ENCODE measurements at regions not wholly inside any gene's neighbourhood (a gene's known extent, or its start where the extent isn't known, plus 50 kb on each side); places are given as distances from the start of the nearest gene placed in this dataset.

DNA sequence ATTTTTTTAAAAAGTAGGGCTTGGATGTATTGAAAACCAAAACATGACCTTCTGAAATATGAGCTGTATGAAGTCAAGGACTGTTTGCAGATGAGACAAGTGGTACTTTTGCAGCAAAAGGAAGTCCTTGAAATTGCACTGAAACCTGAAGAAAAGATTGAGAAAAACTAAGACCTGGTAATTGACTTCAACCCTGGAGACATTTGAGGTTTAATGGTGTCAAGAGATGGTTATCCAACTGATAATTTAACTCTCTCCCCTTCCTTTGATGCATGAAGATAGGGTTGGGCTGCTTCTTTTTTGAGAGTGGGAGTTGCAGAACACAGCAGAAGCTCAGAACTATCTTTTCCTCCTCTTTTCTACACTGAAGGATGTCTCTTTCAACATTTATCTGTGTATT is 180.9 kb upstream of the DTNBP1 start:
- H3K27ac ChIP-seq (ENCODE audit: low read length): no peak overlapping the region
- in situ Hi-C loops (cut with HindIII; ENCODE audit: low pct_unique_long_range_greater_than_20kb, low sequenced_read_pairs): no loop called here
- no peaks in the 10 kb centered on the region for H3K4me1 ChIP-seq (ENCODE audit: control insufficient read depth, insufficient read depth, low read length)
- intact Hi-C loops (cut with micrococcal nuclease; ENCODE audit: unreplicated experiment): no loop called here
- ATAC-seq: no peak
- no peak for DNase-seq (ENCODE audit: low read depth, low spot score)
- H3K27me3 ChIP-seq (ENCODE audit: control insufficient read depth, insufficient read depth, low read length): peaks cover 2% of the 10 kb centered on the region; the same call in 1 of the 2 replicates
- TF ChIP-seq TCF7L2 (IDR thresholded peaks at IDR 0.05; ENCODE audit: low read depth, low read length): no peak
- no peak for TF ChIP-seq SIN3A (IDR thresholded peaks at IDR 0.05; ENCODE audit: borderline replicate concordance, insufficient read depth, low read depth, low read length)
- no peaks in the 10 kb centered on the region for H3K9me3 ChIP-seq (ENCODE audit: control insufficient read depth, insufficient read depth, low read depth, low read length)
- CTCF ChIA-PET: no interaction called here
- H3K36me3 ChIP-seq (ENCODE audit: control insufficient read depth, insufficient read depth, low read length): no peaks in the 10 kb centered on the region
- POLR2A ChIA-PET: no interaction called here
- no TSS peak for BruUV-seq (replicated peaks)
- no peak overlapping the region for H3K4me3 ChIP-seq (ENCODE audit: low read depth in 2 of 2, low read length in 2 of 2)

DNA sequence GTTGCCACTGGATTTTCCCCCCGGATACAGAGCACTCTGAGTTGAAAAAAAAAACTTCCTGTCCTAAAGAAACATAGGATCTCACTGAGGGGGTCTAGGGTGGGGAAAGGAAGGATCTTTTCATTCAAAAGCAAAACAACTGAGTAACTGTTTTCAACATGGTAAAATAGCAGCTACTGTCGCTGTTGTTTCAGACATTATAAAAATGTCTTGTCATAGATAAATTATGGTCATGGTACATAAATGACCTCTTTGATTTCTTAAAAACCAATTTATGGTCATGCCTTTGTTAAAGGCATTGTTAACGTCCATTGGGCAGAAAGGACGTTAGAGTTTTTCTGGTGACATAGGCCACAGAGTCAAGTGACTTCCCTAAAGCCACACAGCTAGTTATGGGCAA is 180.4 kb upstream of the DTNBP1 start:
- no TSS peak for BruUV-seq (replicated peaks)
- POLR2A ChIA-PET: interaction anchor here (0.6 kb wide), 1 partner anchor 10 kb away, joined by 4 read pairs; no protein-coding TSS in a partner anchor
- Histone ChIP-seq H3K36me3 (ENCODE audit: control insufficient read depth, insufficient read depth, low read length) (no peaks in the 10 kb centered on the region), H3K27me3 (ENCODE audit: control insufficient read depth, insufficient read depth, low read length) (peaks cover 2% of the 10 kb centered on the region; the same call in 1 of the 2 replicates), H3K4me1 (ENCODE audit: control insufficient read depth, insufficient read depth, low read length) (no peaks in the 10 kb centered on the region), H3K9me3 (ENCODE audit: control insufficient read depth, insufficient read depth, low read depth, low read length) (no peaks in the 10 kb centered on the region), H3K4me3 (ENCODE audit: low read depth in 2 of 2, low read length in 2 of 2) (no peak overlapping the region), H3K27ac (ENCODE audit: low read length) (no peak overlapping the region)
- TF ChIP-seq, protein P1, sequence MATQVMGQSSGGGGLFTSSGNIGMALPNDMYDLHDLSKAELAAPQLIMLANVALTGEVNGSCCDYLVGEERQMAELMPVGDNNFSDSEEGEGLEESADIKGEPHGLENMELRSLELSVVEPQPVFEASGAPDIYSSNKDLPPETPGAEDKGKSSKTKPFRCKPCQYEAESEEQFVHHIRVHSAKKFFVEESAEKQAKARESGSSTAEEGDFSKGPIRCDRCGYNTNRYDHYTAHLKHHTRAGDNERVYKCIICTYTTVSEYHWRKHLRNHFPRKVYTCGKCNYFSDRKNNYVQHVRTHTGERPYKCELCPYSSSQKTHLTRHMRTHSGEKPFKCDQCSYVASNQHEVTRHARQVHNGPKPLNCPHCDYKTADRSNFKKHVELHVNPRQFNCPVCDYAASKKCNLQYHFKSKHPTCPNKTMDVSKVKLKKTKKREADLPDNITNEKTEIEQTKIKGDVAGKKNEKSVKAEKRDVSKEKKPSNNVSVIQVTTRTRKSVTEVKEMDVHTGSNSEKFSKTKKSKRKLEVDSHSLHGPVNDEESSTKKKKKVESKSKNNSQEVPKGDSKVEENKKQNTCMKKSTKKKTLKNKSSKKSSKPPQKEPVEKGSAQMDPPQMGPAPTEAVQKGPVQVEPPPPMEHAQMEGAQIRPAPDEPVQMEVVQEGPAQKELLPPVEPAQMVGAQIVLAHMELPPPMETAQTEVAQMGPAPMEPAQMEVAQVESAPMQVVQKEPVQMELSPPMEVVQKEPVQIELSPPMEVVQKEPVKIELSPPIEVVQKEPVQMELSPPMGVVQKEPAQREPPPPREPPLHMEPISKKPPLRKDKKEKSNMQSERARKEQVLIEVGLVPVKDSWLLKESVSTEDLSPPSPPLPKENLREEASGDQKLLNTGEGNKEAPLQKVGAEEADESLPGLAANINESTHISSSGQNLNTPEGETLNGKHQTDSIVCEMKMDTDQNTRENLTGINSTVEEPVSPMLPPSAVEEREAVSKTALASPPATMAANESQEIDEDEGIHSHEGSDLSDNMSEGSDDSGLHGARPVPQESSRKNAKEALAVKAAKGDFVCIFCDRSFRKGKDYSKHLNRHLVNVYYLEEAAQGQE (IDR thresholded peaks at IDR 0.05; ENCODE audit: insufficient read depth in 1 of 2, low read depth in 2 of 2, low read length in 1 of 2): no peak
- TF ChIP-seq TCF7L2 (IDR thresholded peaks at IDR 0.05; ENCODE audit: low read depth, low read length): no peak
- TF ChIP-seq, protein P2, sequence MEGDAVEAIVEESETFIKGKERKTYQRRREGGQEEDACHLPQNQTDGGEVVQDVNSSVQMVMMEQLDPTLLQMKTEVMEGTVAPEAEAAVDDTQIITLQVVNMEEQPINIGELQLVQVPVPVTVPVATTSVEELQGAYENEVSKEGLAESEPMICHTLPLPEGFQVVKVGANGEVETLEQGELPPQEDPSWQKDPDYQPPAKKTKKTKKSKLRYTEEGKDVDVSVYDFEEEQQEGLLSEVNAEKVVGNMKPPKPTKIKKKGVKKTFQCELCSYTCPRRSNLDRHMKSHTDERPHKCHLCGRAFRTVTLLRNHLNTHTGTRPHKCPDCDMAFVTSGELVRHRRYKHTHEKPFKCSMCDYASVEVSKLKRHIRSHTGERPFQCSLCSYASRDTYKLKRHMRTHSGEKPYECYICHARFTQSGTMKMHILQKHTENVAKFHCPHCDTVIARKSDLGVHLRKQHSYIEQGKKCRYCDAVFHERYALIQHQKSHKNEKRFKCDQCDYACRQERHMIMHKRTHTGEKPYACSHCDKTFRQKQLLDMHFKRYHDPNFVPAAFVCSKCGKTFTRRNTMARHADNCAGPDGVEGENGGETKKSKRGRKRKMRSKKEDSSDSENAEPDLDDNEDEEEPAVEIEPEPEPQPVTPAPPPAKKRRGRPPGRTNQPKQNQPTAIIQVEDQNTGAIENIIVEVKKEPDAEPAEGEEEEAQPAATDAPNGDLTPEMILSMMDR (IDR thresholded peaks at IDR 0.05): no peak
- no peak for TF ChIP-seq POLR2AphosphoS5 (IDR thresholded peaks at IDR 0.05; ENCODE audit: low read depth, low read length)
- no peak for TF ChIP-seq SIN3A (IDR thresholded peaks at IDR 0.05; ENCODE audit: borderline replicate concordance, insufficient read depth, low read depth, low read length)
- CTCF ChIA-PET: no interaction called here
- DNase-seq (ENCODE audit: low read depth, low spot score) (no peak), ATAC-seq (no peak)
- intact Hi-C loops (cut with micrococcal nuclease; ENCODE audit: unreplicated experiment): no loop called here
- in situ Hi-C loops (cut with HindIII; ENCODE audit: low pct_unique_long_range_greater_than_20kb, low sequenced_read_pairs): no loop called here

DNA sequence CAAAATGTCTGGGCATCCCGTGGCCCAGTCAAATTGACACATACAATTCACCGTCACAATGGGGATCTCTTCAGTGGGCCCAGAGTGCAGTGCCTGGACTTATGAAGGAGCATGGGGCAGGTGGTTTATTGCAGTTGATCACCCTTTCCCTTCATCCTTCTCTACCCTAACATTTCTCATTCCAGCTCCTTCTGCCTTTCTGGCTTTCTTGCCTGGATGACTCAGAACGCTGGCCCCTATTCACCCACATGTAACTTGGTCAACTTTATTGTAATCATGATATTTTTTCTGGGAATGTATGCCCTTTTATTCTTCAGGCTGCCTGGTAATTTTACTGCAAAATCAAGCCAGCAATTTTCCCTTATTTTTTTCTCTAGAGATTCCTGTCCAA is 179.9 kb upstream of the DTNBP1 start:
- TF ChIP-seq TCF7L2 (IDR thresholded peaks at IDR 0.05; ENCODE audit: low read depth, low read length) (no peak), SIN3A (IDR thresholded peaks at IDR 0.05; ENCODE audit: borderline replicate concordance, insufficient read depth, low read depth, low read length) (no peak)
- TF ChIP-seq, protein P2 (IDR thresholded peaks at IDR 0.05): no peak
- intact Hi-C loops (cut with micrococcal nuclease; ENCODE audit: unreplicated experiment) (no loop called here), in situ Hi-C loops (cut with HindIII; ENCODE audit: low pct_unique_long_range_greater_than_20kb, low sequenced_read_pairs) (no loop called here)
- DNase-seq (ENCODE audit: low read depth, low spot score) (no peak), ATAC-seq (no peak)
- Histone ChIP-seq H3K27ac (ENCODE audit: low read length) (no peak overlapping the region), H3K4me1 (ENCODE audit: control insufficient read depth, insufficient read depth, low read length) (no peaks in the 10 kb centered on the region), H3K36me3 (ENCODE audit: control insufficient read depth, insufficient read depth, low read length) (no peaks in the 10 kb centered on the region), H3K9me3 (ENCODE audit: control insufficient read depth, insufficient read depth, low read depth, low read length) (no peaks in the 10 kb centered on the region), H3K4me3 (ENCODE audit: low read depth in 2 of 2, low read length in 2 of 2) (no peak overlapping the region), H3K27me3 (ENCODE audit: control insufficient read depth, insufficient read depth, low read length) (peaks cover 2% of the 10 kb centered on the region; the same call in 1 of the 2 replicates)
- POLR2A ChIA-PET: interaction anchor here (0.6 kb wide), 1 partner anchor 9 kb away, joined by 4 read pairs; no protein-coding TSS in a partner anchor
- BruUV-seq (replicated peaks): no TSS peak
- CTCF ChIA-PET: no interaction called here

Measured in Panc1 (cell line).